Suppressor macrophage treated with lipopolysaccharide for 4 hours (primary cell): ENCODE measurements at regions not wholly inside any gene's neighbourhood (a gene's known extent, or its start where the extent isn't known, plus 50 kb on each side); places are given as distances from the start of the nearest gene placed in this dataset.
A peak's percentile ranks its signal among the peaks of the same experiment; 100 is the strongest.
"Not testable (repeated sequence)": the region's sequence is repeated elsewhere in the genome, so short reads cannot be mapped to it uniquely, and the experiment has no call there.

Experiments used
- DNase-seq: peaks from one replicate; pipeline ENCODE4 v3.0.0-alpha.2; 2020

GRCh38 chr15:81056304-81056703 is 55.6 kb downstream of the TLNRD1 start:
- peak; percentile 42 for DNase-seq

GRCh38 chr15:81060470-81060869 is 59.7 kb downstream of the TLNRD1 start:
- DNase-seq: no peak

GRCh38 chr15:81060907-81061306 is 60.2 kb downstream of the TLNRD1 start:
- peak; percentile 49 for DNase-seq

- DNase-seq: no peak
Observed at GRCh38 chr15:81061490-81062253, 60.9 kb downstream of the TLNRD1 start.

- DNase-seq: no peak
Observed at GRCh38 chr15:81062937-81063336, 62.2 kb downstream of the TLNRD1 start.

GRCh38 chr15:81064253-81064652 is 63.5 kb downstream of the TLNRD1 start:
- no peak for DNase-seq

- not testable (repeated sequence) for DNase-seq
Observed at GRCh38 chr15:81067567-81067966, 66.5 kb upstream of the CFAP161 start.

GRCh38 chr15:81068516-81068915 is 65.6 kb upstream of the CFAP161 start:
- no peak for DNase-seq

- DNase-seq: no peak
Observed at GRCh38 chr15:81069356-81069755, 64.7 kb upstream of the CFAP161 start.

- DNase-seq: no peak
Observed at GRCh38 chr15:81069909-81070308, 64.2 kb upstream of the CFAP161 start.

- peak; percentile 13 for DNase-seq
Observed at GRCh38 chr15:81071120-81071519, 63.0 kb upstream of the CFAP161 start.

GRCh38 chr15:81071705-81072104 is 62.4 kb upstream of the CFAP161 start:
- no peak for DNase-seq

GRCh38 chr15:81072551-81072950 is 61.5 kb upstream of the CFAP161 start:
- no peak for DNase-seq

GRCh38 chr15:81073801-81074200 is 60.3 kb upstream of the CFAP161 start:
- no peak for DNase-seq

- no peak for DNase-seq
Observed at GRCh38 chr15:81074773-81075172, 59.3 kb upstream of the CFAP161 start.

GRCh38 chr15:81075272-81075671 is 58.8 kb upstream of the CFAP161 start:
- DNase-seq: no peak

GRCh38 chr15:81080996-81081395 is 53.1 kb upstream of the CFAP161 start:
- DNase-seq: no peak

- DNase-seq: no peak
Observed at GRCh38 chr15:81083201-81083600, 50.9 kb upstream of the CFAP161 start.
